Left renal cortex interstitium (tissue), 4 donors: ENCODE measurements at regions not wholly inside any gene's neighbourhood (a gene's known extent, or its start where the extent isn't known, plus 50 kb on each side); places are given as distances from the start of the nearest gene placed in this dataset.

Experiments used
- DNase-seq, 4 donors: peaks; one replicate each; pipeline ENCODE4 v3.0.0-alpha.2; 2013; ENCODE audit warnings: low read depth in 4 of 4, low spot score in 2 of 4, missing footprints in 1 of 4

DNA sequence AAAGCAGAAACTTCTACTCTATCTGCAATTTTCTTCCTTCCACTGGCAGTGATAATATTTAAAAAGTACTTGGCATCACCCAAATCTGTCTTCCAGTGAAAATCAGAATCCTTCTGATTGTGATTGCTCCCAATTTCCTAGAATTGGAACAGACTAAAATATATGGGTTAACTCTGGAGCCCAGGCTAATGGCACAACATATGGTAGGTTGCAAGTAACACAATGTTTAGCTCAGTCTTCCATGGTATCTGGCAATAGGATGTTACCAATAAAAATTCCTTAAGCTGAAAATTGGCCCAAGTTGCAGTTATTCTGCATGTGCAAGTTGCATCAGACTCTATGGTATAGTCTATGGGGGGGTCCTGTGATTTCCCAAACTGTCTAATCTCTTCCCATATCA lies 273.5 kb upstream of the ADAMTS9 start:
- DNase-seq, result no peak

DNA sequence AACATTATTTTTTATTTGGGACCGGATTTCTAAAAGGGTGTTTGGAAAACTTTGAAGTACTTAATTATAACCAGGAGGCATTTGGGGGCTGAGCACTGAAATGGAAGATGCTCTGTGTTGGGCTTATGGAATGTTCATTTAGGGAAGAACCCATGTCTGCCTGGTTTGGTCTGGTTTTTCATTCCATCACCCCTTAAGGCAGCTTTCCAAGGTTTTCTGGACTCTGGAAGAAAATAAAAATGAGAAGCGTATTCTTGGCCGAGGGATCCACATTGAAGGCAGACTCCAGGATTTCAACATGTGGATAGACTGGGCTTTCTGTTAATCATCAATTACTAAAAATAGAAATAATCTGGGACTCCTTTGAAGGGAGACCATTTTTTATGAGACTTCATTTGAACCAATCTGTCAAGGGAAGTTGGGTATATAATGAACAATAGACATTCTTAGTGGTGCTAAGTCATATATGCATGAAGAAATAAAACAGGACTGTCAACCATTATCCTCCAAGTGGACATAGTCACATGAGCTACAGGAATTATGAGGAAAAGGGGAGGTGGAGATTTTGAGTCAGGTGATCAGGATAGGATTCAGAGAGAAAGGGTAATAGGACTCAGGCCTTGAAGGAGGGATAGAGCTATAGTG lies 270.5 kb upstream of the ADAMTS9 start:
- no peak for DNase-seq

DNA sequence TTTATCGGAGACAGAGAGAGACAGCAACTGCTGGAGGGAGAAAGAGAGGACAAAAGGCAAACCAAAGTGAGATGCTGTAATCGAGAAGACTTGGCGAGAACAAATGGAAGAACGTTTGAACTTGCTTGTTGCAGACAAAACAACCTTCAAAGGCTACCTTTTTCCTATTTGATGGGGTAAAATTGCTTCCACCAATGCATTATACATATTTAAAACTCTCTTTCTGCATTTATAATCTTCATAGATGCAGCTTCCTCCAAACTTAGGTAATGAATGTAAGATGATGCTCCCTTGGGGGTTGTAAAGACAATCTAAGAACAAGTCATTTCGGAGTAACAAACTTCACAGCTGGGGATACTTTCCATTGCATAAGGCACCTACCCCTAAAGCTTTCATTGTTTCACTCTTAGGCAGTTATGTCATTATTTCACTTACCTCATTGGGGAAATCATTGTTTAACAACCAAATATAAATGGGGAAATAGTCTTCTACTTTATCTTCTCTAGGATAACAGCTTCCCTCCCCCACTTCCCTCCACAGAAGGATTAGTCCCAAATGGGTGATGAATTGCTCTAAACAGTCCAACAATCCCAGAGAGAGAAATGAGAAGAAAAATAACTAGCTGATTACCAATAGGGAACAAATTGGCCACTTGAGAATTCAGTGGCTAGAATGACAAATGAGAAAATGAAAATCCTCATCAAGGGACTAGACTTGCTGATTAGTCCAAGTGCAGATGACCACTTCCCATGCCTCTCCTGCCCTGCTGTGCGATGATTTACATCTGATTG lies 269.8 kb upstream of the ADAMTS9 start:
- DNase-seq, result no peak

DNA sequence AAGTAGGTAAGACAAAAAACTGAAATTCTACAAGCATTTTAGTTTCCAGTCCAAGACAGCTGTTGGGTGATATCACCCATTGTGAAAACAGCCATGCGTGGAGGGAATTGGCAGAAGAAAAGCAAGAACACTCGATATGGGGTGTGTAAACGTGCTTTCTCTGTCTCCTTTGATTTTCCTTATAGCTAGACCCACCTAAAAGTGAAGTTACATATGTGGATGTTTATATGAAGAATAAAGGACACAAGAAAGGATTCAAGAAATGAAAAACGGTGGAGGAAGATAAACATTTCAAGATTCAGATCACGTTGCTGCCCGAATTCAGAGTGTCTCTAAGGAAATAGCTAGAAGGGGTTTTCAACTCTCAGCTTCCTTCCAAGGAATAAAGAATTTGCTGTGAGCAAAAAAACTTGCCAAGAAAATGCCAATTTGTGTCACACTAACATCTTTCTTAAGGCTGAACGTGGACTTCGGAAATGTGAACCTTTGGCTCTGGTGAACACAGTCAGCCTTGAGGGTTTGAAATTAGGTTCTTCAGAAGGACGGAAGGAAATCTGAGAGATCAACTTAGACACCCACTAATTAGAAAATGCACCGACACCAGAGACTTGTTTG lies 269.0 kb upstream of the ADAMTS9 start:
- DNase-seq, result no peak

DNA sequence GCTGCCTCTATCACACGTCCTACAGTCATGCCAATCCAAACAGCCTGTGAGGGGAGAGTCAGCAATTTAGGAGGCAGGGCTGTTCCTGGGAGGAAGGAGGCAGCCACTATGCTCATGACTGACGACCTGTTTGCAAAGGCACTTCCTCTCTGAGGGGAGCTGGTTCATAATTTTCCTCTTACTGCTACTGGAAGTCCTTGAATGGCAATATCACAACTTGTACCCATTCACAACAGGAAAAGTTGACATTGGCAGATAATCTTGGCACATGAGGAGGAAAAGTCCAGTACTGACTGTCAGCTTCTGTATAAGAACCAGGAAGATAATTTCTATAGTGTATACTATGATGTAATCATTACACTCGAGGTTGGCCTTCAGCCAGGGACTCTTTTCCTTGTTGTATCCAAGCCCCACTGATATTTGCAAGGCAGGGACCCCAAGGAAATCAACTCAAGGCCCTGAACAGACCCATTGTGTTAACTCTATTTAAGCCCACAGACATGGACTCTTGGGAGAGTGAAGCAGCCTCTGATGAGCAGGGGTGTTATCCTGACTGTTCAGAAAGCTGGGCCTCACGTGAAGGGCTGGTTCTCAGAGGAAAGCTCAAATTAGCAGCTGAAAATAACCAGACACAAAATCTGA lies 267.3 kb upstream of the ADAMTS9 start:
- no peak for DNase-seq

DNA sequence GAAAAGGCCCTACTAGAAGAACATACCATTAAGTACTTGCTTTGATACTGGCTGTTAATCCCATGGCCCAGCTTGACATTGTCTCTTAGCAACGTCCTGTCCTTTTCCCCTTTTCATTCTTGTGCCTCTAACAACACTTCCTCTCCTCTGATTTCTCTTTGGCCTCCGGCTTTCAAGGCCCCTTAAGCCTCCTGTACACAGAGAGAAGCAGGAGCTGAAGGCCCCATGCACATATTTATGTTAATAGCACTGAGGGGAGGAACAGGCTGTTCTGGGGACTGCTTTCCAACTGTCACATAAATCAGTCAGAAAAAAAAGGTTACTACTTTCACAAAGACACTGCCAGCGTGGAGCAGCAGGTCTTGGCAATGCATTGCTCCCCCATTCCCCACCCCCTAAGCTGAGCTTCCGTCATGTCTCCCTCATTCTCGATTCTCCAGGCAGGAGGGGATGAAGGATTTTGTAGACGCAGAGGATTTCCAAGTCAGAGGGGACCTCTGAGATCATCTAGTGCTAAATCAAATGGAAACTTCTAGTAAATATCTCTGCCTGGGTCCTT lies 257.4 kb upstream of the ADAMTS9 start:
- peak; percentile 59 to 80 (median 74) for DNase-seq

DNA sequence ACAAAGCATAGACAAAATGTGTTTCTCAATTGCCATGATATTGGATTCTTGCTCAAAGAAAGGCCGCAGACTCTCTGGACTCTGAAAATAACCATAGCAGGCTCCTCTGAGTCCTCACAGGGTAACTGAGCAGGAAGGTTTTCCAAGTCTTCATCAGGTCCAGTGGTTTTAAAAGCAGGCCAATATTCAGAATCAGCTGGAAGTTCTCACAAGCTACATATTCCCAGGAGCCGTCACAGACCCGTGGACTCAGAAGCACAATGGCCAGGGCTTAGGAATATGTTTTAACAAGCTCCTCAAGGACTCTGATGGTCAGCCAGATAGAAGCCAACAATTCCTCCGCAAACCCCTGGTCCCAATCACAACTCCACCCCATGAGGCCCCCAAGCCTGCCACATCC lies 256.1 kb upstream of the ADAMTS9 start:
- DNase-seq, result no peak

DNA sequence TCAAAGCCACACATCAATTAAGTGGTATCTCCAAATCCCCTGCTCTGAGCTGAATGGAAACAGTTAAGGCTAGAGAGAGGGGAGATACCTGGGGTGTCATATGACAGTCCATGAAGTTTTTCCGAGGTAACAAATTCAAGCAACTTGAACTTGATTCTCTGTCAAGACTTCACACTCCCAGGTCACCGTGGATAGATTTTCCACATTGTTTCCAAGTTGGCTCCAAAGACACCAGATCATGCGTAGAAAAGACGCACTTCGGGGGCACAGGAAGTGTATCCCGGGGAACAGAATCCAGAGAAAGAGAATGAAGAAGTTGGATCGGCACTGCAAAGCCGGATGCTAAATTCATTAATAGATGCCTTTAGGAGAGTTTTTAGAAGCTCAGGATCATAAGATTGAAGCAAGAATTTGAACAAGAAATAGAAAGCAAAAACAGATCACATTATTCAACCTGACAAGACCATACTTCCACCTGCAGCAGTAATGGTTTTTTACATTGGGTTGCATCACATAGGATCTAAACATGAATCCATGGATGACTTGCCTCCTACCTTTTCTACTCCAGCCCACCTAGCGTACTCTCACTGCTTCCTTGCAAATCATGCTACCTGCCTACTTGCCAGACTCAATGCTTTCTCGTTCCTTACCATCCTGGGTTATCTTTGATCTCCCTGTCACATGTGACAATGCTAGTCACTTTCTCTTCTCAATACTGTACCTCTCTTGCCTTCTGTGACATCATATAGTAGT lies 253.0 kb upstream of the ADAMTS9 start:
- no peak for DNase-seq

DNA sequence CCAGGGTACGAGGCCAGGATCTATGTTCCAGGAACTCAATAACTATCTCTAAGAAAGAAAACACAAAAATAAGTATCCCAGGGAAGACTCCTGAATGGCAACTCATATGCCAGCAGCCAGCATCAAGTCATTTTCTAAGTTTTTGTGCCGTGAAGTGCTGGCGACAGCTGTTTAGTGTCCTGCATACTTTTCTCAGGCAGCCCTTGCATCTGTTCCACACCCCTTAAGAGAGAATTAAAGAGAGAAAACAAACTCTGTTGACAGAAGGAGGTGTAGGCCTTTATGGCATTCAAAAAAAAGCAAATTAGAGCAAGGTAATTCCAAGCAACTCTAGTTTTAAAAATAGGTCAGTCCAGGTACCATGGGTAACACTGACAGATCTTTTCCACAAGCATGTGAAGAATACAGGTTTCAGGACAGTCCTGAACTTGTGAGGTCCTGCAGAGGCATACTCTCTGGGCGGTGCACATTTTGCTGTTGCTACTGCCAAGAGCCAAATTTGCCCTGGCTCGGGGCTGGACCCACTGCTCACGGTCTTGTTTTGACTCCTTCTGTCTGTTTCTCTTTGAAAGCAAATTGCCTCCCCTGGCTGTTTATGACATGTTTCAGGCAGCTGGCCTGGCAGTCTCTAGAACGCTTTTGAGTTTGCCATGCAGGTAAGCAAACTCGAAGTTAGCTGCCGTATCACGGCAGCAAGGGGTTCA lies 252.1 kb upstream of the ADAMTS9 start:
- no peak for DNase-seq

DNA sequence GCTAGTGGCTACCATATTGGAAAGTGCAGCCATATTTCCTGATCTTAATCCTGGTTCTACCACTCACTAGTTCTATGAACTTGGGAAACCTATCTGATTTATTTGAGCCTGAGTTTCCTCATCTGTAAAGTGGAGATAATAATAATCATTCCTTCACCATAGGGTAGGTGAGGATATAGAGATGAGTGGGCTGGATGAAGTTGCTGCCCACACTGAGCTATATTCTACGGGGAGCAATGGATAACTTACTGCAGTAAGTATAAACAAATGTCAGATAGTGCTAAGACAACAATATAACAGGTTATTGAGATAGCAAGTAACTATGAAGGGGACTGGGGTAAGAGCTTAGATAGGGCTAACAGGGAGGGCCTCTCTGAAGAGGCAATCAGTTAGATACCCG lies 251.5 kb upstream of the ADAMTS9 start:
- no peak for DNase-seq

DNA sequence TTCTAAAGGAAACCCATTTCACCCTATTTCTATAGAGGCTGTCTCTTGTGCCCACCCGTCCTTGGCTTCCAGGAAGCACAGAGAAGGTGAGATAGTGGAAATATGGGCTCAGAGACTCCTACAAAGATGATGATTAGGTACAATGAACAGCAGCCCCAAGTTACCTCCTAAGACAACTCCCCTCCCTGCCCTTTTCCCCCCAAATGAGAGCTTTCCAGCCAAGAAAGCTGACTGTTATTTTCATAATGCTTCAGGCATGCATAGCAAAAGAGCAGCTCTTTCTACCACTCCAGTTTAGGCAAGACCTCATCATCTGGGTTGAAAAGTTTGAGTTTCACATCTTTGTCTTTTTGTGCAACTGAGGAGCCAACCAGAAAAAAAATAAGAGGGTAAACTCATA lies 248.8 kb upstream of the ADAMTS9 start:
- no peak for DNase-seq

DNA sequence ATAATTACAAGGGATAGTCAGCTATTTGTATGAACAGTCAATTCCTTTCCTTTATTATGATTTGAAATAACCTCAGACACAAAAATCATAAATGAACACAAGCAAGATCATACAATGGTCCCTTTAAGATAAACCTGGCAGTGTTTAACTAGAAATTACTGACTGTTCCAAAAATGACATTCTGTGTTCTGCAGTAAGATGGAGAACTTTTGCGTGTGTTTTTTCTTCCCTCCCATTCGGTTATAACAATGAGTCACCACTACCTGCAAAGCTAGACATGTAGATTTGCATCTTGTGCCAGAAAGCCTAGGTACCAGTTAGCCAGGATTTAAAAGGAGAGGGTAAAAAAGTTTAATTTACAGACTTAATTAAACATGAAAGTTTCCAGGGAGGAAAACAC lies 248.2 kb upstream of the ADAMTS9 start:
- no peak for DNase-seq

DNA sequence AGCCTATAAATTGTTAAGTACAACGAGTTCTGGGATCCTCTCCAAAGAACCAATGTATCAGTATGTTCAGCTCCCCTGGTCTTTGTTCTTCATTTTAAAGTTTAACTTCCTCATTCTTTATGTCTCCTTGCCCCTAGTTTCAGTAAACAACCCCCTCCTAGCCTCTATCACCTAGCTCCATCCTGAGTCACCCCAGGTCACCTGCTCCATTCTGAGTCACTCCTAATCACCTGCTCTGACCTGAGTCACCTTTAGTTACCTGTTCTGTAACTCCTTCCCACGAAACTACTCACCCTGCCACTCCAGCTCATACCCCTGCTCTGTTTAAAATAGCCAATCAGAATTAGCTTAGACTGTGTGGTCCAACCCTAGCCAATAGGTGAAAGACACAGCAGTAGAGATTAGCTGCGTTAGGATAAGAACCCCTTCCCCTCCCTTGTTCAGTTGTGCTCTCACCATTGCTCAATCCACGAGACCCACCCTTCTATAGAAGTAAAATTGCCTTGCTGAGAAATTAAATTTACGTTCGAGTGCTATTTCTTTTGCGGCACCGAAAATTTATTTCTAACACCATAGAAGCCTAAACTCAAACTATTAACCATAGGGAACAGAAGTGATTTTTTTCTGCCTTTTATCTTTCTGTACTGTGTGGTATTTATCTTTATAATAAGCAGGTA lies 245.0 kb upstream of the ADAMTS9 start:
- DNase-seq, result no peak

DNA sequence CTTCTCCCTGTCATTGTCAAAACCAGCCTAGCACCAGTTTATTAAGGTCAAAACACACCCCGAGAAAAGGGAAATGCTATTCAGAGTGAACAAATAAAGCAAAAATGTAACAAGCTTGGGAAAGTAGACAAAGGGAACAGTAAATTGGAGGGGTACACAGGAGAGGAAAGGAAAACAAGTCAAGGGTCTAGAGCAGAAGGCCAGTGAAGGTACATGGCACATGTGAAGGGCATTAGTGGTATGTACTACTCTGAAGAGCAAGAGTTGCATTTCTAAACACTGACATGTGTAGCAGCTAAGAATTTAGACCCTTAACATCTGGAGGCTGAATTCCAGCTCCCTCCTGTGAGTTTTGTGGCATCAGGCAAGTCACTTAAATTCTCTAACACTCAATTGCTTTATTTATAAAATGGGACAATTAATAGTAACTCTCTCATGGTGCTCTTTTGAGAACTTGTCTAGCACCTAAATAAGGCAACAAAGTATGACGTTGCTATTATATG lies 244.3 kb upstream of the ADAMTS9 start:
- DNase-seq, result no peak

DNA sequence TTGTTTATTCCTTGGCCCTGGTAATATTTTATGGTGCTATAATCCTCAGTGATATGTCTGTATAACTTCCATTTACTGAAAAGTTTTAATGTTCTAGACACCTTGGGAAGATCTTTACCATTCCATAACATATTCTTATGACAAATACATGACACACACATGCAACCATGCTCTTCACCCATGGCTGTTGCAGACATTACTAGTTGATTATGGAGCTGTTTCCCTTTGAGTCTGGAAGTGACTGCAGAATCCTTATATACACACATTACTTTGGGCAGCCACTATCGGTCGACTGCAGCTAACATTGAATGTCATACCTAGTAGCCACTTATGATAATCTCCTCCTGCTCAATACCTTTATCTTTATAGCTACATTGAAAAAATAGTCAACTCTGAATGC lies 243.1 kb upstream of the ADAMTS9 start:
- no peak for DNase-seq

DNA sequence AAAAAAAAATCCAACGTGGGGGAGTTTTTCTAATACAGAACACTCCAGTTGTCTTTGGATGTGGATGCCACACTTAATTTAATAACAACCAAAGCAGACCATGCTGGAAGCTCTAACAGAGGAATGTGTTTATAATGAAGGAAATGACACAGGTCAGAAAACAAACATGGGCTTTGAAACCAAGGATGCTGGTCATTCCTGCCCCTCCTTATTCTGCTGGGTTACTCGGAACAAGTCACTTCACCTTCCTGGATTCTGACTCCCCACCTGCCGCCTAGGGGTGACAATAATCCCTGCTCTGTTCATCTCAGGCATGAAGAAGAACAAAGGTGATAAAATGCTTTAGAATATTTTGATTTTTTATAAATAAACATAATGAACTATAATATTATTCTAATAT lies 240.9 kb upstream of the ADAMTS9 start:
- DNase-seq, result no peak

DNA sequence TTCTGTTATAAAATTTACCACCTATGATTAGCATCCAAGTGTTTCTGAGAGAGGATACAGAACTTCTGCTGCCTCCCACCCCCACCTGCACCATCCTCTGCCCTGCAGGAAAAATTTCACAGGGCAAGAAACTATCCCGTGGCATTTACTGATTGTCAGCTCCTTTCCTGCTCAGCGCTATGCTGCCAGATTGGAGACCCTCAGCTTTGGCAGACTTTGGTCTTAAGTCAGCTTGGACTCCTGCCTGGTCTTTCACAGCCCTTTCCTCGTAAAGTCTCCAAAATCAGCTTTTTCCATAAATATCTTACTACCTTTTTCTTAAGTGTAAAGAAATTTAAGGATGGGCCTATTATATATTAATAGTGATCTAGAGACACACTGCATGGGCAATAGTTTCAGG lies 239.9 kb upstream of the ADAMTS9 start:
- no peak for DNase-seq

DNA sequence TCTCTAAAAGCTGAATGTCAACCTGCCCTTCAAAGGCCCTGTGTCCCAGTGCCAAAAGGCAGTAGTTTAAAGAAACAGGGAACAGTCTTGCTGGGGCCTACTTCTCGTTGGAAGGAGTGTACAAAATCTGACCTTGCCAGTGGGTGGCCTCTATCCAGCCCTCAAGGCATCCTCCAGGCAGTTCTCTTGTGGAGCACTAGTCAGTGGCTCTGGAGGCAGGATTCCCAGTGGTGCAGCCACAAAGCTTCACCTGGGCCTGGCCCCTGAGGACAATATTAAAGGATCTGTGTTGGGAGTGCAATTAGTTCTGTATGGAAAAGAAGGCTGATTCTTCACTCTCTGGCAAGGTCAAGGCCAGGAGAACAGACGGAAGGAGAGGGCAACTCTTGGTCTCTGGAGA lies 237.8 kb upstream of the ADAMTS9 start:
- no peak for DNase-seq

DNA sequence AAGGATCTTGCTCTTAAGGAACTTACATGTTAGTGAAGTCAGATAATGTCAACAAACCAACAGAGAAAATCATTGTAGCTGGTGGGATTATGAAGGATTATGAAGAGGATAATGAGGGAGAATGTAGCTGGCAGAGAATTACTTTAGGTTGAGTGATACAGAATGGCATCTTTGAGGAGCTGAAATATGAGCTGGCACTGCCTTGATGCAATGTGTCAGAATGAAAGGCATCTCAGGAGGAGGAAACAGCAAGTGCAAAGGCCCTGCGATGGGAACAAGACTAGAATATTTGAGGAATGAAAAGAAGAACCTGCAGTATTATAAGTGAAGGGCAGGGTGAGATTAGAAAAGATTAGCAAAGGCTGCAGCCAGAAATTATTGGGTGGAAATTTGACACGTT lies 237.2 kb upstream of the ADAMTS9 start:
- no peak for DNase-seq
